NCI-H526 treated with DMSO at 0.1 percent for 48 hours (cell line): ENCODE measurements at regions not wholly inside any gene's neighbourhood (a gene's known extent, or its start where the extent isn't known, plus 50 kb on each side); places are given as distances from the start of the nearest gene placed in this dataset.
A peak's percentile ranks its signal among the peaks of the same experiment; 100 is the strongest.
"Not testable (repeated sequence)": the region's sequence is repeated elsewhere in the genome, so short reads cannot be mapped to it uniquely, and the experiment has no call there.

ENCODE experiments used
- DNase-seq: peaks from one replicate; lab custom pipeline; 2025; lab: John Stamatoyannopoulos, UW

DNA sequence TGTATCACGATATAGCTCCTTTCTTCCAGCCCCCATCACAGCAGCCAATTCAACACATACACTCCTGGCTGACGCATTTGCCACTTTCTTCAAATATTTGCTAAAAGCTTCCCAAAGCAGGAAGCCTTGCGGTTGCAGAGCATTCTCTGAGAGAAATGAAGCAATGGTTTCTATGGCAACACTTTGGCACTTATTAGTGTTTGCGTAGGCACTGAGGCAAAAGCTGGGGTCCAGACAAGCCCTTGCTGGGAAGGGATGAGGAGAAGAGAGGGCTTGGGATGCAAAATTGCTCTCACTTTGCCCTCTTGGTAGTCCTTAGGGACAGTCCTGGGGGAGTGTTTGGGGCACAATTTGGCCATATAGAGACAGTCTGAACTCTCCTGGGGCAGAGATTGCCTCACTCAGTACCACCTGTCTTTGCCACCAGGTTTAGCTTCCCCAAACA is 55.0 kb upstream of the PAK3 start:
- DNase-seq: no peak

DNA sequence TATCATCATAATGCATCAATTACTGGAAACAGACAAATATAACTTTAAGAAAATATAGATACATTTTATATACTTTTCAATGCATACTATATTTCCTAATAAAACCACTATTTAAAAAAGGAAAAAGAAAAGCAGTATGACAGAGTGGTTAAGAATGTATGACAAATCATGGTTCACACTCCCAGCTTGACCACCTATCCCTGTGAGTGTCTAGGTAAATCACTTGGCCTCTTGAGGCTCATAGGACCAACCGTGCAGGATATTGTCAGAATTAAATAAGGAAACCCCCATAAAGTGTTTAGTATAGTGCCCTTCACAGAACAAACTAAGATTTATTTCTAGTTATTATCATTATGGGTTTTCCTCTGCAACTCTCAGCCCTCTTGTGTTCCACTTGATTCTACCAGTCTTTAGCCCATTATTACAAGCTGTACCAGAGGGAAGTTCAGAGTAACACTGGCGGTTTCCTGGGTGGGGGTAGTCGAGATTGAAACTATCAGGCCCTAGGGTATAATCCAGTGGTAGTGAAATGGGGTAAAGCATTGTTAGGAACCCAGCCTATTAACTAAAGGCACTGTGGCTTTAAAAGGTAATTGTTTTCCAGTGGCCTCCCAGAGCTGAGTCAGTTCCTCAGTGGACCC is 55.5 kb upstream of the PAK3 start:
- no peak for DNase-seq

DNA sequence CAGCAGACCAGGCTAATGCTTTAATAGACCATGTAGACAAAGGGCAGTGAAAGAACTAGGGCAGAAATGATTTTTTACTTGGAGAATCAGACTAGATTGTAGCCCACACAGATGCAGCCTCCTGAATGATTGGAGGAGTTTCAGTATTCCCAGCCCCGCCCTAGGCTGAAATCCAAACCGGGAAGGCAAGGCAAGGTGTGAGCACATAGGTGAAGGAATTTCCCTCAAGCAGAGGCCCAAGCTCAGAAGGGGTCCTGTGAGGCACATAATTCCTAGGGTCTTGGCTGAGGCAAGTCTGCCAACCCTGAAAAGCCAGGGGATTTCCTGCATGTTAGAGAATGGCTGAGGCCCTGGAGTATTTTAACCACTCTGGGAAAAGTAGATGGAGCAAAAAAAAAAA is 56.4 kb upstream of the PAK3 start:
- DNase-seq: no peak

DNA sequence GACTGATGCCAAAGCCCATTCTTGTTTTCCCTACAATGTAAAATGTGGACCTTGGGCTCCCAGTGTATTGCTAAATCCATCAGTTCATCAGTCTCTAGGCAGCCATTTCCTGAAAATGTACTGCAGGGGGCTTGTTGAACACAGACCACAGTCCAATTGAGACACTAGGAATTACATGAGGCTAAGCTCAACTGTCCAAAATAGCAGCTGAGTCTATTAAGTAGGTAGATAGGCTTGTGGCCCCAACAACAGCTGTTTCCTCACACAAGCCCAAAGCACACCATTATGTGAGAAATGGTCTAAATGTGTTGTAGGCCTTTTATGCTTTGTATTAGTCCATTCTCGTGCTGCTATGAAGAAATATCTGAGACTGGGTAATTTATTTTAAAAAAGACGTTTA is 60.0 kb upstream of the PAK3 start:
- DNase-seq: no peak

DNA sequence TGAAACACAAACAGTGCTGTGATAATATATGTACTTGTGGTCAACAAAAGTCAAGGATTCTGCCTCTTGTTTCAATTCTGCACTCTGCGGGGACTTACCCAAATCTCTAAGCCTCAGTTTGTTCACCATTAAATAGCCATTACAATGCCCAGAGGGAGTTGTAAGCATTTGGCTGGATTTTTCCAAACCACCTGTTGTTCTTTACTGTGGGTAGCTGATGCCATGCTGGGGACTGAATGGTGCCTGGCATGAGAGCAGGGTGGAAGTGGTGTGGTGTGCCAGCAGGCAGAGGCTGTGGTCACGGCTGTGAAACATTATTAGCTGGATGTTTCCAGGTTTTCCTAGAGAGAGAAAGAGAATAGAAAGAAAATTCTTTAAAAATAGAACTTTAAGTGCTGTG is 60.7 kb upstream of the PAK3 start:
- DNase-seq: no peak

DNA sequence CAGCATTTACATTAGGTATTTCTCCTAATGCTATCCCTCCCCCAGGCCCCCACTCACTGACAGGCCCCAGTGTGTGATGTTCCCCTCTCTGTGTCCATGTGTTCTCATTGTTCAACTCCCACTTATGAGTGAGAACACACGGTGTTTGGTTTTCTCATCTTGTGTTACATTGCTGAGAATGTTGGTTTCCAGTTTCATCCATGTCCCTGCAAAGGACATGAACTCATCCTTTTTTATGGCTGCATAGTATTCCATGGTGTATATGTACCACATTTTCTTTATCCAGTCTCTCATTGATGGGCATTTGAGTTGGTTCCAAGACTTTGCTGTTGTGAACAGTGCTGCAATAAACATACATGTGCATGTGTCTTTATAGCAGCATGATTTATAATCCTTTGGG is 73.0 kb upstream of the PAK3 start:
- DNase-seq: not testable (repeated sequence)

DNA sequence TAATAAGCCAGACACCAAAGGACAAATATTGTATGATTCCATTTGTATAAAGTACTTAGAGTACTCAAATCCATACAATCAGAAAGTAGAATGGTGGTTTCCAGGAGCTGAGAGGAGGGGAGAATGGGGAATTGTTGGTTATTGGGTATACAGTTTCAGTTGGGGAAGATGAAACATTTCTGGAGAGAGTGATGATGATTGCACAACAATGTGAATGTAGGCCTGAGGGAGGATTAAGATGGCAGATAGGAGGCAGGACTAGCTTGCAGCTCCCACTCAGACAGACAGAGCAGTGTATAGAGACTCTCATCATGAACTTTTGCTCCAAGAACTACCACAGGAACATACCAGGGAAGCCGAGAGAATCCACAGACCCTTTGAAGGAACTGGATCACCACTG is 75.7 kb upstream of the PAK3 start:
- no peak for DNase-seq

DNA sequence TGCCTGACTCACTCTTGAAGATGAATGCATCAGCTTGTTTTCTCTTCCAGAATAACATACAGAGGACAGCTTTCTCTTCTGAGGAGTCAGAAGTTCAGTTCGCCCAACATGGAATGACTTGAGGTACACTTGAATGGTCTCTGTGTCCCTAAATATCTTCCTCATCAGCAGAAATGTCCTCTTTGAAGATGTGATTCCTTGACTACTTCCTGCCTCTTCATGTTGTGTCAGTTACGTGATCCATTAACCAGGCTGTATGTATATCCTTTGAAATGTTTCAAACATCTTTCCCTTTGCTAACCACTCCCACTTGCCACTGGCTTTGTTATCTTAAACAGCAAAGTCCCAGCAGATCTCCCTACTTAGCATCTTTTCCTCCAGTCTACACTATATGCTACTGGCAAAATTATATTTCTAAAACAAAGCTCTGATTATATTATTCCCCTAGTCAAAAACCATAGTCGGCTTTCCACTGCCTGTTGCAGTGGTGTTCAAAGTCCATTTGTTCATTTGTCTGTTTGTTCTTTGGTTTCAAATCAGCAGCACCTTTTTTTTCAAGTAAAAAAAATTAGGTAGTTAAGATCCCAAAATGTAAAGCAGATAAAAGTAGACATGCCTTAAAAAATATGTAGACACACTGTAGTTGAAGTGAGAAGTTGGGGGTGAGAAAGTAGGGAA is 82.1 kb upstream of the PAK3 start:
- no peak for DNase-seq

DNA sequence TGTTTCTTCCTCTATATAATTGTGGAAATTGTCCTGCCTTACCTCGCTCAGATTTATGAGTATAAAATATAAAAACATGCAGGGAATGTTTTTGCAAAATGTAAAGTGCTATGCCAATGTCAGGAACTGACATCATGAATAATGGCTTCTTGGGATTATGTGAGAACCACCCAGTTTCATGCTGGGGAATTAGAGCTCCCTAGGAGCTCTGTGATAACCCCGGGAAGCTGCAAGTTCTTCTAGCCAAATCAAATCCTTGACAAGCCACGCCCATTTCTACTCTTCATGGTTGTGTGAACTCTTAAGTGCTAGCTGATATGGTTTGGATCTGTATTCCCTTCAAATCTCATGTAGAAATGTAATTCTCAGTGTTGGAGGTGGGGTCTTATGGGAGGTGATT is 85.9 kb upstream of the PAK3 start:
- no peak for DNase-seq

DNA sequence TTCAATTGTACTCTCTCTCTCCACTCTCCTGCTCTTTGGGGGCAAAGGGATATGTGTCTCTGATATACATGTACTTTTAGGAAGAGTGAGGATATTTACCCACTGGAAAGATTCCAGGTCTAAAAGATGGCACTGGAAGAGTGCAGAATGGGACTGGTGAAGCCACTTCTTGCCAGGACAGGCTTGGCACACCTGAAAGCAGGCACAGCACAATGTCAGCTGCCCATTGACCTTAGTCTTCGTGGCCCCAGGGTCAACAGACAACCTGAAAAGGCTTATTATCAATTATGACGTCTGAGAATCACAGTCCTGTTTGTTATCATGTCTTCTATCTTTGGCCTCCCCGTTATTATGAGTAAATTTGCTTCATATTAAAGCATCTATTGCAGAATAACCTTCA is 86.7 kb upstream of the PAK3 start:
- DNase-seq: no peak

DNA sequence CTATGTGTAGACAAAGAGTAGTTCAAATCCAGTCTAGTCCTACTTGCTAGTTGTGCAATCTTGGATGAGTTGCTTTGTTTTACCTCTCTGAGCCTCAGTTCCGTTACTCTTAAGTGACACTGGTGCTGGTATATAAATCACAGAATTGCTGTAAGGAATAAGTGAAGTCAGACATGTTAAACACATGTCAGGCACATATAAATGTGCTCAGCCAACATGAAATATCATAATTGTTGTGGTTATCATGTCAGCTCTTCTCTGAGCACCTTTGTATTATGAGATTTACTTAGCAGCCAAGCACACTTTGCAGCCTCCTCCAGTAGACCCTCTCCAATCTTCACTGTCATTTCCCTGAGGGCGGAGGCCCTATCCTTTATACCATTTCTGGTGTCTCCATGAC is 87.9 kb upstream of the PAK3 start:
- DNase-seq: no peak

DNA sequence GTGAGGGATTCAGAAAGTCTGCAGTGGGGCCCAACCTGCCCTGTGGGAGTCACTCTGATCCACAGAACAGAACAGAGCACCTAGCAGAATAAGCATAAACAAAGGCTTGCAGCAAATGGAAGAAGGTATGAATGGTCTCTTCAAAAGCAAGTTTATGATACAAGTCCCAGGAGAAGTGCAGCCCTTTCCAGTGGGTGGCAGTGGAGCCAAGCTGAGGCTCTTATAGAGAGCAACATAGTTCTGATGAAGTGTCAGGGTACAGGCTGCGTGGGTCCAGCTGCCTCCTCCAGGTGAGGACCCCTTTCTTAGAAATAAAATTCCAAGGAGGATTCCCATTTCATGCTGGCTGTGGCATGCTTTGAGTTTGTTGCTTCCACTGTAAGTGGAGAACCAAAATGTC is 88.8 kb upstream of the PAK3 start:
- no peak for DNase-seq

DNA sequence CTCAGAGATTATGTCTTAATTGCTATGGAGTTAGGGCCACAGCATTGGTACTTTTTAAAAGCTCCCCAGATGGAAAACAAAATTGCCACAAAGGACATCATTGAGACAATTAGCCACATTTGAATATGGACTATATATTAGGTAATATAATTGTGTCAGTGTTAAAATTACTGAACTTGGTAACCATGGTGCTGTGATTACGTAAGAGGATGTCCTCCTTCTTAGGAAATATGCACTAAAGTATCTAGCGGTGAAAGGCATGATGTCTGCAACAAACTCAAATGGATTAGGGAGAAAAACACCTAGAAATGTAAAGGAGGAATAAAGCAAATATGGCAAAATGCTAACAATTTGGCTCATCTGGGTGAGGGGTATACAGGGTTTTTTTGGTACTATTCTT is 89.9 kb upstream of the PAK3 start:
- no peak for DNase-seq

DNA sequence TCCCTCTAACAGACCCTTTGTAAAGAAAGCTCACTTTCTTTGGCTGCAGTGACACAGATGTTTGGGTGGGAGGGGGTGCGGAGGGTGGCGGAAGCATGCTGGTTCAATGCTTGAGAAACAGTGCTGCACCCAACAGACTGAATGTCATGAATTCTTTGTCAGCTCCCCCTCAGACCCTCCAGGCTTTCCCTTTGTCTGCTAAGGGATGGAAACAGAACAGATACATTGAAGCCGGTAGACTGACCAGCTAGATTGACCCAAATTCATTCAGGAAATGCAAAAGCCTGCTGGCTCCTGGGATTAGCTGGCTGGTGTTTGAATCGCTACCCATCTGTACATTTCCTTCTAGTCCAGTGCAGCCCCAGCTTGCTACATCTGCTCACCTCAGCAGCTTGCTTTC is 90.8 kb upstream of the PAK3 start:
- no peak for DNase-seq

DNA sequence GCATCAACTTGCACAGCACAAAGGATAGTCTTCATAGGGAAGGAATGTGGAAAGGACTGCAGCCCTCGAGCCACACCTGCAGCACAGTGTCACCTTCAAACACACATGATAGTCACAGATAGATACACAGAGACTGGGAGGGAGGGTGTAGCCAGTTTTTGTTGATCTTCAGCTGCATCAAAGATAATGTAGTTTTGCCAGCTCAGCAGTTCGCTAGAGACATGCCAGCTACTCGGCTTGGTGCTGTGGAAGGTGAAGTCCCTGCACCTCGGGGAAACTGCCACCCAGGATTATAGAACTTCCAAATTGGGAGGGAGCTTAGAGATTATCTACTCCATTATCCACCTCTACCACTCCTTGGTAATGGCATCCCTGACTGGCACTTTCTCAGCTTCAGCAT is 92.9 kb upstream of the PAK3 start:
- DNase-seq: no peak

DNA sequence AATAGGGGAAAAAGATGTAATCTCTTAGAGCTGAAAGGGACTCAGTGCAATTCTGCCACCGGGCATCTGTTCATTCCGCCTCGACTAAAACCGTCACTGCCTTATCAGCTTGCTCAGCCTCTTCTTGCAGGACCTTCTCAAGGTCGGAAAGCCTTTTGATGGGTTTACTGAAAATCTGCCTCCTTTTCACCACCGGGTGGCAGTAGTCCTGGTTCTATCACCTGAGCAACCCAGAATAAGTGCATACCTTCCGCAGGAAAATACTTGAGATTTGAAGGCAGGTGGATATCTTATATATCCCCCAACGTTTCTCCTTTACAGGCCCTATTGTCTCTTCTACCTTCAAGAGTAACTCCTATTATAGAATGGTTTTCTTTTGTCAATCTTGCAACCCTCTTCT is 103.4 kb upstream of the PAK3 start:
- DNase-seq: peak; percentile 9

DNA sequence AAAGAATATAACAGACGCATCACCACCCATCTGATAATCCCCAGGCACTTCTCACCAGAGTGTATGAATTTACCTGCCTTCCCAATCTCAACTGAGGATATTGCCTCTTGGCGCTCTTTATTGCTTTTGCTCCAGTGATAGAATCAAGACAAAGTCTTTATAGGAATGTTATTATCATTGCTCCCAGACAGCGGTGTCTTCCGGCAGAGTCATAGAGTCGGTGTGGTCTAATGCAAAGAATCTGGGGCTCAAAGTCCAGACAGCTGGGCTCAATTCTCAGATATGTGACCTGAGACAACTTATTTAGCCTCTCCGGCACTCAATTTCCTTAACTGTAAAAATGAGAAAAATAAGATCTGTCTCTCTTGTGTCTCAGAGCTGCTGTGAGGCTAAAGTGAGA is 106.1 kb upstream of the PAK3 start:
- DNase-seq: no peak

DNA sequence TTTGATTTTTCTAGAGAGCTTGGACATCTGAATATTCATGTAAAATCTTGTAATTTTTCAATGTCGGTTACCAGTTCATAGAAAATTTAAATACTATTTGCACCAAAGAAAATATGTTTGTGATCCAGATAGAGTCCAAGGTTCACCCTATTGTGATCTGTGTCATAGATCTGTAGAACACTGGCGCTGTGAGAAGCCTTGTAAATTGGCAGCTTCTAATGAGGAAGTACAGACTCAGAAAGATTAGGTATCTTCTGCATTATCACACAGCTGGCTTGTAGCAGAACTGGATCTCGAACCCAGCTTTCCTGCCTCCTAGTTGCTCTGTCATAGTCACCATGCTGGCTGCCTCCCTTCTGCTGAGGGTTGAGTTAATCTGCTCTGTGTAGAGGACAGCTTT is 106.5 kb upstream of the PAK3 start:
- DNase-seq: peak; percentile 2

DNA sequence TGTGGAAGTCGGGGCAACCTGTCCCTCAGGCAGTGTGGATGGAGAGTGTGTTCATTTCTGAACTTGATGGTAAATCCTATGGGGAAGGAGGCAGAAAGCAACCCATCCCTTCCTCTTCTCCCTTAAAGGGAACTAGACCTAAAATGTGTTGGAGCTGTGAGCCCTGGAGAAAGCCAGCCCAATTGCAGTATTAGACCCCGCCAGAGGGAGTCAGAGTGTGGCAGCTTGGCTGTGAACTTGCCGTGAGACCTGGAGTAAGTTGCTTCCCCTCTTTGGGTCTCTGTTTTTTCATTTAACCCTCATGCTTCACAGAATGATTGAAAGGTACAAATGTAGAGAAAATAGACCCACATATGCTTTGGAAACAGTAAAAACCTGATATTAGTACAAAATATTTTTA is 108.7 kb upstream of the PAK3 start:
- DNase-seq: no peak

DNA sequence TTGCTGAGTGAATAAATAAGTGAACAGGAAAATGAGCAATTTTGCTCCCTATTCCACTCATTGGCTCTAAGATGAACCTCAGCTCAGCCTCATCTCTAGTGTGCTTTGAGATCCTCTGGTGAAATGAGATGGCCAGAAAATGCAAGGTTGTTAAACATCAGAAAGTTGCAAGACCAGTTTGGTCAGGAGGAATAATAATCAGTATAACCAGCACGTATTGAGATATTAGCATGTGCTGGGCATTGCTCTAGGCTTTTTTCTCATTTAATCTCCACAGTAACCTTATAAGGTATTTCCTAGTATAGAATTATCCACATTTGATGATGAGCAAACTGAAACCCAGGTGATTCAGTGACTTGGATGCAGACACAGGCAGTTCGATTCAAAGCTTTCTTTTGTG is 110.5 kb upstream of the PAK3 start:
- DNase-seq: peak; percentile 31

DNA sequence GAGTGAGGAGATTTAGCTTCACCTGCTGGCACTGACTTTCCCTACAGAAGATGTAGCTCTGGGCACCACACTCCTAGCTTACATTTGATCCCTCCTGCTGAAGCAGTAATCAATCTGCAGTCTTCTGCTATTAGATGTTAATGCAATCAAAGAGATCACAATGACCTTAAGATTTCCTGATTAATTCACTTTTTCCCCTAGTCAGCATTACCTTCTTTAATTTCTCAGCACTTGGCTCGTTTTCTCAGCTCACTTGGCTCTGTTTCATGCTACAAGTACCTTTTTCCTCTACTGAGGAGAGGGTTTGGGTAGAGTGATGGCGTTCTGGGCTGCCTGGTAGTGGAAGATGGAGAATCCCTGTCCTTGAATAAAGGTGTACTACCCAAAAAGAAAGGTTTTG is 113.0 kb upstream of the PAK3 start:
- no peak for DNase-seq

DNA sequence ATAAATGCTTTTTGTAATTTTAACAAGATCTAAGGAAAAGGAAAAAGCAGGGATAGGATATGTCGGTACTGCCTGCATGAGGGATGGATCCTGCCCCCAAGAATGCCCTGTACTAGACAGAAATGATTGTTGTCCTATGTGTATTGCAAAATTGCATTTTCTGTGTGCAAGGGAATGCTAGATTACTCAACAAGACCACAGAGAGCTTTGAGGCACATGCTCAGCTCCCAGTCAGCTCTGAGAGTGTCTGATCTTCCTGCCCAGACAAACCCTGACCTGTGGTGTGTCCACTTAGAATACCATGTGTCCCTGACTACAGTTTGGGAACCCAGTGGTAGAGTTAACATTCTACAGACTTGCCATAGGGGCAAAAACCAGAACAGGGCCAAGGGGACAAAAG is 129.2 kb upstream of the PAK3 start:
- no peak for DNase-seq

DNA sequence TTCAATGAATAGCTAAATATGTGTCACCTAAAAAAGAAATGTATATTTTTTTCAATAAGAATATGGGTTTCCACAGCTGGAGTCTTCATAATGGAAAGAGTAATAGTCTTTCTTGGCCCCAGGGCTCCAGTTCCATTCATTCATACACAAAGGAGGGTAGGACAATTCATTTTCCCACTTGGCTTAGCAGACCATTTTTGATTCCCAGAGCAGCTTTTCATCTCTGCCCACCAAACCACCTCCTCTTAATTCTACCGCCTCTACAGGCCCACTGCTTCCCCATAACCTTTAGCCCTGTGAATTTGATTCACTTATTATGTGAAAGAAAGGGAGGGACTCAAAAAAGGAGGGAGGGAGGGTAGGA is 129.9 kb upstream of the PAK3 start:
- DNase-seq: no peak

DNA sequence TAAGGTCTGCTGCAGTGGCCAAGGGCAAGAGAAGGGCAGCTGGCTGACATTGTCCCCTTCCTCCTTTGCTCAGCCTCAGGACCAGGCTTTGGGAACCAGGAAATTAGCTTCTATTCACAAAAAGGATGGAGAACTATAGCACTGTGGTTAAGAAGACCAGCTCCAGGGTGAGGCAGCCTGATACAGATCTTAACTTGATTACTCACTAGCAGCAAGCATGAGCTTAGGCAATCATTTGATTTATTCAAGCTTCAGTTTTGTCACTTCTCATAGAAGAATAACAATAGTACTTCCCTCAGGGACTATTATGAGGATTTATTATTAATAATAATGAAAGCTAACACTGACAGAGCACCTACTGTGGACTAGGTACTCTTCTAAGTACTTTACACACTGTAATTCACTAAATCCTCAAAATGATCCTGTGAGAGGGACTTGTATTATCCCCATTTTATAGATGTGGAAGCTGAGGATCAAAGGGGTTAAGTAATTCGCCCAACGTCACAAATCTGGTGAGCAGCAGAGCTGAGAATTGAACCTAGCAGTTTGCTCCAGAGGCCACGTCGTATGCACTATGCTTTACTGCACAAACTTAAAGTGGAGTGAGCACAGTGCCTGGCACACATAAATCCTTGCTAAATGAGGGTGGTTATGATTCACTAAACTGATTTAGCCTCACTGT is 130.4 kb upstream of the PAK3 start:
- DNase-seq: no peak
